ENCODE measurements at regions not wholly inside any gene's neighbourhood (a gene's known extent, or its start where the extent isn't known, plus 50 kb on each side); places are given as distances from the start of the nearest gene placed in this dataset.

- no peak for TF ChIP-seq YY1 (tag by site-specific recombination; IDR thresholded peaks at IDR 0.05)
- peak; percentile 68 for TF ChIP-seq ZBTB20 (tag by site-specific recombination; IDR thresholded peaks at IDR 0.05)
- TF ChIP-seq PRDM2 (tag by site-specific recombination; IDR thresholded peaks at IDR 0.05; ENCODE audit: borderline replicate concordance), result no peak
- no peak for TF ChIP-seq ZNF423 (tag by site-specific recombination; IDR thresholded peaks at IDR 0.05)
- TF ChIP-seq KLF1 (tag by site-specific recombination; IDR thresholded peaks at IDR 0.05), result peak; percentile 63
- no peak for TF ChIP-seq ZBTB48 (tag by site-specific recombination; IDR thresholded peaks at IDR 0.05)
- no peak for TF ChIP-seq SCRT1 (tag by site-specific recombination; IDR thresholded peaks at IDR 0.05; ENCODE audit: borderline replicate concordance)
- TF ChIP-seq ZNF19 (tag by site-specific recombination; IDR thresholded peaks at IDR 0.05; ENCODE audit: low read depth), result no peak
- no peak for TF ChIP-seq ZNF645 (tag by site-specific recombination; IDR thresholded peaks at IDR 0.05)
- TF ChIP-seq ZNF23 (tag by site-specific recombination; IDR thresholded peaks at IDR 0.05; ENCODE audit: borderline replicate concordance), result no peak
- TF ChIP-seq ZNF16 (tag by site-specific recombination; IDR thresholded peaks at IDR 0.05; ENCODE audit: low read depth), result no peak
- no peak for TF ChIP-seq ZNF239 (tag by site-specific recombination; IDR thresholded peaks at IDR 0.05)
- no peak for TF ChIP-seq GLIS2 (tag by site-specific recombination; IDR thresholded peaks at IDR 0.05)
- TF ChIP-seq ZNF488 (tag by site-specific recombination; IDR thresholded peaks at IDR 0.05), result no peak
- TF ChIP-seq ZNF837 (tag by site-specific recombination; IDR thresholded peaks at IDR 0.05), result no peak
- TF ChIP-seq ZNF600 (tag by site-specific recombination; IDR thresholded peaks at IDR 0.05), result peak; percentile 56
- TF ChIP-seq, protein P1, sequence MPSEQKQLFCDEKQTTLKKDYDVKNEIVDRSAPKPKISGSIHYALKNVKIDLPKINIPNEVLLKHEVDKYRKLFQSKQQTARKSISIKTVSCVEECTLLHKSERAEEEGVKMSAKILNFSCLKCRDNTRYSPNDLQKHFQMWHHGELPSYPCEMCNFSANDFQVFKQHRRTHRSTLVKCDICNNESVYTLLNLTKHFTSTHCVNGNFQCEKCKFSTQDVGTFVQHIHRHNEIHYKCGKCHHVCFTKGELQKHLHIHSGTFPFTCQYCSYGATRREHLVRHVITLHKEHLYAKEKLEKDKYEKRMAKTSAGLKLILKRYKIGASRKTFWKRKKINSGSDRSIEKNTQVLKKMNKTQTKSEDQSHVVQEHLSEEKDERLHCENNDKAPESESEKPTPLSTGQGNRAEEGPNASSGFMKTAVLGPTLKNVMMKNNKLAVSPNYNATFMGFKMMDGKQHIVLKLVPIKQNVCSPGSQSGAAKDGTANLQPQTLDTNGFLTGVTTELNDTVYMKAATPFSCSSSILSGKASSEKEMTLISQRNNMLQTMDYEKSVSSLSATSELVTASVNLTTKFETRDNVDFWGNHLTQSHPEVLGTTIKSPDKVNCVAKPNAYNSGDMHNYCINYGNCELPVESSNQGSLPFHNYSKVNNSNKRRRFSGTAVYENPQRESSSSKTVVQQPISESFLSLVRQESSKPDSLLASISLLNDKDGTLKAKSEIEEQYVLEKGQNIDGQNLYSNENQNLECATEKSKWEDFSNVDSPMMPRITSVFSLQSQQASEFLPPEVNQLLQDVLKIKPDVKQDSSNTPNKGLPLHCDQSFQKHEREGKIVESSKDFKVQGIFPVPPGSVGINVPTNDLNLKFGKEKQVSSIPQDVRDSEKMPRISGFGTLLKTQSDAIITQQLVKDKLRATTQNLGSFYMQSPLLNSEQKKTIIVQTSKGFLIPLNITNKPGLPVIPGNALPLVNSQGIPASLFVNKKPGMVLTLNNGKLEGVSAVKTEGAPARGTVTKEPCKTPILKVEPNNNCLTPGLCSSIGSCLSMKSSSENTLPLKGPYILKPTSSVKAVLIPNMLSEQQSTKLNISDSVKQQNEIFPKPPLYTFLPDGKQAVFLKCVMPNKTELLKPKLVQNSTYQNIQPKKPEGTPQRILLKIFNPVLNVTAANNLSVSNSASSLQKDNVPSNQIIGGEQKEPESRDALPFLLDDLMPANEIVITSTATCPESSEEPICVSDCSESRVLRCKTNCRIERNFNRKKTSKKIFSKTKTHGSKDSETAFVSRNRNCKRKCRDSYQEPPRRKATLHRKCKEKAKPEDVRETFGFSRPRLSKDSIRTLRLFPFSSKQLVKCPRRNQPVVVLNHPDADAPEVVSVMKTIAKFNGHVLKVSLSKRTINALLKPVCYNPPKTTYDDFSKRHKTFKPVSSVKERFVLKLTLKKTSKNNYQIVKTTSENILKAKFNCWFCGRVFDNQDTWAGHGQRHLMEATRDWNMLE (tag by site-specific recombination; conservative IDR thresholded peaks at IDR 0.05; ENCODE audit: low read depth), result no peak
- no peak for TF ChIP-seq ZNF548 (tag by site-specific recombination; IDR thresholded peaks at IDR 0.05)
- no peak for TF ChIP-seq ZNF335 (tag by site-specific recombination; conservative IDR thresholded peaks at IDR 0.05)
- TF ChIP-seq ZNF544 (tag by site-specific recombination; IDR thresholded peaks at IDR 0.05), result no peak
- TF ChIP-seq, protein P2, sequence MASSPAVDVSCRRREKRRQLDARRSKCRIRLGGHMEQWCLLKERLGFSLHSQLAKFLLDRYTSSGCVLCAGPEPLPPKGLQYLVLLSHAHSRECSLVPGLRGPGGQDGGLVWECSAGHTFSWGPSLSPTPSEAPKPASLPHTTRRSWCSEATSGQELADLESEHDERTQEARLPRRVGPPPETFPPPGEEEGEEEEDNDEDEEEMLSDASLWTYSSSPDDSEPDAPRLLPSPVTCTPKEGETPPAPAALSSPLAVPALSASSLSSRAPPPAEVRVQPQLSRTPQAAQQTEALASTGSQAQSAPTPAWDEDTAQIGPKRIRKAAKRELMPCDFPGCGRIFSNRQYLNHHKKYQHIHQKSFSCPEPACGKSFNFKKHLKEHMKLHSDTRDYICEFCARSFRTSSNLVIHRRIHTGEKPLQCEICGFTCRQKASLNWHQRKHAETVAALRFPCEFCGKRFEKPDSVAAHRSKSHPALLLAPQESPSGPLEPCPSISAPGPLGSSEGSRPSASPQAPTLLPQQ (tag by site-specific recombination; IDR thresholded peaks at IDR 0.05), result no peak
- TF ChIP-seq ZNF660 (tag by site-specific recombination; IDR thresholded peaks at IDR 0.05), result no peak
- TF ChIP-seq ZNF785 (tag by site-specific recombination; IDR thresholded peaks at IDR 0.05), result no peak
These were observed 160.4 kb downstream of the SPATA31D1 start (continued) for GRCh38 chr9:82148901-82149461.
